GM21717 (cell line): ENCODE measurements at regions not wholly inside any gene's neighbourhood (a gene's known extent, or its start where the extent isn't known, plus 50 kb on each side); places are given as distances from the start of the nearest gene placed in this dataset.
"Not testable (repeated sequence)": the region's sequence is repeated elsewhere in the genome, so short reads cannot be mapped to it uniquely, and the experiment has no call there.

ENCODE experiments used
- ATAC-seq: cut with Tn5 transposase; IDR thresholded peaks from one replicate; pipeline ENCODE4 v1.9.1; 2021; ENCODE audit warnings: mild to moderate bottlenecking, moderate library complexity; ENCODE audit not compliant: unreplicated experiment

DNA sequence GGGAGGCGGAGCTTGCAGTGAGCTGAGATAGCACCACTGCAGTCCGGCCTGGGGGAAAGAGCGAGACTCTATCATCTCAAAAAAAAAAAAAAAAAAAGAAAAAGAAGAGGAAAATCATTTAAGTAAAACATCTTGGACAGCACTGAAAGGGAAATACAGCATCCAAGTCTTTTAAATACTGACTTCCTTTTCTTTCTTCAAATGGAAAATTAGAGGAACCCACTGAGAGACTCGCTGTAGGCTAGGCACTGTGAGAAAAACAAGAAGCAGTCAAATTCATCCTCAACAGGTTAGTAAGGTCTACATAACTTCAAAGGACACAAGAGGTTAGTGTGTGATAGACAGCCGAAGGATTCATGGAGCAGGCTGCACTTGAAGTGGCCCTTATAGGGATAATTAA, 243.7 kb downstream of the BLID start:
- no peak for ATAC-seq

DNA sequence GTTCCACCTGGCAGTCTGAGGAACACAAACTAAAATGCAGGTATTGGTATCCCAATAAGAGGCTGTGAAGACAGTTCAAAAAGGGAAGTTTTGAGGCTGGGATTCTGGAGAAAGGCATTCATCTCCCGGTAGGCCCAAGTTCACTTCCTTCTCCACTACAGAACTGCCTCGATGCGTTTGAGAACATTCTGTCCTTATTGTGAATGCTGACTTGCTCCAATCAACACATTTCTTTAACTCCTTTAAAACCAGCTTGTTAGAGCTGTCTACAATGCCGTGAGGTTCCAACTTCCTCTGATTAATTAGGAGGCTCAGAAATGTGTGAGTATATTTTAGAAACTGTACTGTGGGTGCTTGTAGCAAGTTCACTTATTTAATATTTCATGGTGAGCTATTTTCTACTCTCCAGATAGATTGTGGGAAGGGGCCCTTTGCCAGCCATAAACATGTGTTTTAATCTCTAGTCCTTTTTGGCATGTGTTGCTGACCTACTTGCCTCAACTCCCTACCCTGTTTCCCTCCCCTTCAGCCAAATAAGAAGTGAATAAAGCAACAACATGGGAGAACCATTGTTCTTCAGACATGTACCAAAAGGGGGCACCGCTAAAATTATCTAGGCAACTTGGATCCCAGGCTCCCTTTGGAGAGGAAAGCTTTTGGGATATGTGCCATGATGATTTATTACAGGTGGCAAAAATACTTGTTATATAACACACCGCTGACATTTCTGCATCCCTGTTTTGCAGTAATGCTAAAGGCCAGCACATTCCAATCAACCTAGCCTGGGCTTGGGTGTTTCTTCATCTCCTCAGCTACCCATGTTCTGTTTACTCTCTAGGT, 245.6 kb downstream of the BLID start:
- no peak for ATAC-seq

DNA sequence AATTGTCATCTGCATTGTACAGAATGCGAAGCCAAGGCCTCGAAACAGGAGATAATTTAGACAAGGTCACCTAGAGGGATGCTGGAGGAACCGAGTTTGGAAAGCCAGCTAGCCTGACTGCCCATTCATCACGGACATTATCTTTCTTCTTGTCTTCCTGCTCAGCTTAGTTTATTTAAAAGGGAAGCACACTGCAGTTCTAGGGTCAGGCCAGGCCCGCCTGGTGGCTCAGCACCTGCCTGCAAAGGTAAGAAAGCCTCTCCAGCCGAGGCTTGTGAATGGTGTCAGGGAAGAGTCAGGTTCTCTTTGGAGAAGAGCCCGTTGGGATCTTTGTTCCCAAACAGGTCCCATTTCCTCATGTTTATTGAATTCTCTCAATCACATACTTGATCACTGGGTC, 246.5 kb downstream of the BLID start:
- no peak for ATAC-seq

DNA sequence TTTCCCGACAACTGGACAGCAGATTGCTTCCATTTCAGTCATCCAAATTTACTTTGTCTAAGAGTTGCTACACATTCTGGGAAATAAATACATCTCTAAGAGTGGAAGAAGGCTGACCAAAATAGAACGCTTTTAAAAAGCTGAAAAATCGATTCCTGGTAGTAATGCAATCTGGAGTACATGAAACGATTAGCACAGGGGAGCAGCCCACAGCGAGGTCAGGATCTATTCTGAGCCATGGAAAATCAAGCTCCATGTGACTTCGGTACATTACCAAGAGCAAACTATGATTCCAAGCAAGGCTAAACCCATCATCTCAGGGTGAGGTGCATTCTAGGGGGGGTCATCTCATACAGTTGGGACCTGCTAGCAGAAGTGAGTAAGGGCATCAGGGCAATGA, 249.3 kb downstream of the BLID start:
- no peak for ATAC-seq

DNA sequence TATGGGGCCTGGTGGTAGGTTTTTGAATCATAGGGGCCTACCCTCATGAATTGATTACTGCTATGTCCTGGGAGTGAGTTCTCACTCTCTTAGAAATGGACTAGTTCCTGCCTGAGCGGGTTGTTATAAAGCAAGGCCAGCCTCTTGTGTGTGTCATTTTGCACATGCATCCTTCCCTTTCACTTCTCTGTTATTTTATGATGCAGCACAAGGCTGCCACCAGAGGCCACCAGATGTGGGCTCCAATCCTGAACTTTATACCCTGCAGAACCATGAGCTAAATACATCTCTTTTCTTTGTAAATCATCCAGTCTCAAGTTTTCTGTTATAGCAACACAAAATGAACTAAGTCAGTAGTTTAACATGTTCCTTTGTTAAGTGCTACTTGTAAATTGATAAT, 251.4 kb downstream of the BLID start:
- no peak for ATAC-seq

DNA sequence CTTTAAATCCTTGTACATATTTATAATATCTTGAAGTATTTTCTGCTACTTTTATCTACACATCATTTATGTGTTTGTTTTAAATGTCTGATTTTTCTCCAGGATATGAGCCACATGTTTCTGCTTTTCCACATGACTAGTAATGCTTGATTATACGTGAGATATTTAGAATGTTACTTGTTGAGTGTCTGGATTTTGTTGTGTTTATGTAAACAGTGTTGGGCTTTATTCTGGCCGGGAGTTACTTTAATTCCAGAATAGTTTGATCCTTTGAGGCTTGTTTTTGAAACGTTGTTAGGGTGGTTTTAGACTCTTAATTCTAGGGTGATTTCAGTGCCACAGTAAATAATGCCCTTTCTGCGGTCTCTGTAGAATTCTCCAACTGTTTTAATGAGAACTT, 252.9 kb downstream of the BLID start:
- no peak for ATAC-seq

DNA sequence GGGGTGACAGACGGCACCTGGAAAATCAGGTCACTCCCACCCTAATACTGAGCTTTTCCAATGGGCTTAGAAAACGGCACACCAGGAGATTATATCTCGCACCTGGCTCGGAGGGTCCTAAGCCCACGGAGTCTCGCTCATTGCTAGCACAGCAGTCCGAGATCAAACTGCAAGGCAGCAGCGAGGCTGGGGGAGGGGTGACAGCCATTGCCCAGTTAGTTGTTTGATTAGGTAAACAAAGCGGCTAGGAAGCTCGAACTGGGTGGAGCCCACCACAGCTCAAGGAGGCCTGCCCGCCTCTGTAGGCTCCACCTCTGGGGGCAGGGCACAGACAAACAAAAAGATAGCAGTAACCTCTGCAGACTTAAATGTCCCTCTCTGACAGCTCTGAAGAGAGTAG, 260.9 kb downstream of the BLID start:
- not testable (repeated sequence) for ATAC-seq

DNA sequence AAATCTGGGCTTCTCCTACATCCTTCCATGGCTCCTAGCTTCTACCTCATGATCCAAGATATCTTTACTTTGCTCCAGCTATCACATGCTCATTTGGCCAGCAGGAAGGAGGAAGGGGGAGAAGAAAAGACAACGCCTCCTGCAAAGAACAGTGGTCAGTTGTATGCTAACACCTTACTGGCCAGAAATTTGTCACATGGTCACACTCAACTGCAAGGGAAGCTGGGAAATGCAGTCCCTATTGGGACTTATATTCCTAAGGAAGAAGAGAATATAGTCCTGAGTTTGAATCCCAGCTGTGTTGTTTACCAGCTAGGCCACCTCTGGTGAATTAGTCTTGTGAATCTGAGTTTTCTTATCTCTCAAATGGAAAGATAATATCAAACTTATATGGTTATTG, 272.0 kb downstream of the BLID start:
- no peak for ATAC-seq

DNA sequence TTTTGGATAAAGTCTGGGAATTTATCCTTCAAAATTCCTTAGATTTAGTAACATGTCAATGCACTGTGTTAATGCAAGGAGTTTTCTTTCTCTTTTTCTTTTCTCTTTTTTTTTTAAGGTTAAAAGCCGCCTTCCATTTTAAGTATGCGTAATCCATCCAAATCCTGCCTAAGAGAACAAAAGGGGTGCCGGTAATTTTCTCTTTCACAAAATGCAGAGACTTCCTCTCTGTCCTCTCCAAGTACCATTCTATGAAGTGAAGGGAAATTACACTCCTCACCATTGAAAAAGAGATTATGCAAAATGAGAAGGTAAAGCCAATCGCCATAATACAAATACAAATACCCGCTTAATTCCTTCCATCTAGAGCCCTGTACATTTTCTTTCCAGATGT, 273.8 kb downstream of the BLID start:
- no peak for ATAC-seq

DNA sequence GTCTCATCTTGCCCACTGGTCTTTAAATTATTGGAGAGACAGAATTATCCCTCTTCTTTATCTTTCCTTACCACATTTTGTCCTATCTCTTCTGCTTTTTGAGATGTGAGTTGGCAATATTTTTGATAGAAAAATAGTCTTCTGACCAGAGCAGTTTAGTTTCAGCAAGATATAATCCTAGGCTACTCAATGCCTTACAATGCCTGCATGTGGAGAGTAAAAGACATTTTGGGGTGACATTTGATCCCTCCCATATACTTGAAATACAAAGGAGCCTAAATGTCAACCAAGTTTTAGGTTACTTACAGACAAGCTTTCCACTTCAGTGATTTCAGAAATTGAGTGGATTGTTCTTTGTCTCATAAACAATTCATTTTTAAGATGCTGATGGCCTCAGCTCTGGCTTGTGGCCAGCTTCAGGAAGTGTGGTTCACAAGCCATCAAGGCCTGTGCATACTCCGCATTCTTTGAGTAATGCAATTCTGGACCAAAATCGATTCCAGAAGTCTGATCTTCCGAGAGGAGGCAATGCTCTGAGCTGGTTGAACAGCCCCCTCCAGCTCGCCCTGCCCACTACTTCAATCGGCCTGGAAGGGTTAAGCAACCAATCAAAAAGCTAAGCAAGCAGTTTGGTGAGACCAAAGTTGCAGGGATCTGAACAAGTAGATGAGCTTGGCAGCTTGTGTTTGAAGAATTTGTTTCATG, 274.4 kb downstream of the BLID start:
- no peak for ATAC-seq

DNA sequence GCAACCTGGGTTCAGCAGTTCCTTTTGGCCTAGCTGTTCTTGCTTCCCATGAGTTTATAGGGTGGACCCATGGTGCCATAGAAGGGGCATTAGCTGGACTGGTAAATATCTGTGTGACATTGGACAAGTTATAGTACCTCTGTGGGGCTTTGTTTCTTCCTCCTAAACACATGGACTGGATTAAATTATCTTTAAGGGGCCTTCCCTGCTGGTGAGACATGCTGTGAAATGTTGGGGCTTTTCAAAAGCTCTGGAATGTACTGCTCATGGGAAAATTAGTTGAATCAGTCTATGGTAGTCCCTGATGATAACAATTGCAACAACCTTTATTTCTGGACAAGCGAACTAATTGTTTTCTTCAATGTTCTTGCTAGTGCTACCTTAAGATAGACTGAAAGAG, 276.2 kb downstream of the BLID start:
- no peak for ATAC-seq

DNA sequence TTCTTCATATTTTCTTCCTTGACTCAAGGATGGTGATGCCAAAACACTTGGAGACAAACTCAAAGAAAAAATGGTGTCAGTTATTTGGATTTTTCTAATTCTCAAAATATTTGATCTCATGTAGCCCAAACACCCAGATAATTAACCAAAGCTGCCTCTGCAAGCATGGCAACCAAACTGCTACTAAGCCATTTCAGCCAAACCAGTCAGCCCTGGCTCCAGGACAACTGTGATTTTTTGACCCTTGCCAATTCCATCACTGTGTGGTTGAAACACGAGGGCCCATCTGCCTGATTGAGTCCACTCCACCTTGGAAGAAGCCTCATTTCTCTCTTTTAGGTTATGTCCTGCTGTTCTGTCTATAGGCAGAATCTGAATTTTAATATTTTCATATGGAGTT, 277.4 kb downstream of the BLID start:
- no peak for ATAC-seq

DNA sequence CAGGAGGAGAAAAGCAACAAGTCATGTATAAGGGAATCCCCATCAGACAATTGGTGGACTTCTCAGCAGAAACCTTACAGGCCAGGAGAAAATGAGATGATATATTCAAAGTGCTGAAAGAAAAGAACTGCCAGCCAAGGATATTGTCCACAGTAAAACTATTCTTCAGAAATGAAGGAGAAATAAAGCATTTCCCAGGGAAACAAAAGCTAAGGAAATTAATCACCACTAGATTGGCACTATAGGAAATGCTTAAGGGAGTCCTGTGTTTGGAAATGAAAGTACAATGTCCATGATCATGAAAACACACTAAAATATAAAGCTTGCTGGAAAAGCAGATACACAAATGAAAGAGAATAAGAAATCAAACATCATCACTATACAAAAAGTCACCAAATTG, 282.0 kb downstream of the BLID start:
- no peak for ATAC-seq

DNA sequence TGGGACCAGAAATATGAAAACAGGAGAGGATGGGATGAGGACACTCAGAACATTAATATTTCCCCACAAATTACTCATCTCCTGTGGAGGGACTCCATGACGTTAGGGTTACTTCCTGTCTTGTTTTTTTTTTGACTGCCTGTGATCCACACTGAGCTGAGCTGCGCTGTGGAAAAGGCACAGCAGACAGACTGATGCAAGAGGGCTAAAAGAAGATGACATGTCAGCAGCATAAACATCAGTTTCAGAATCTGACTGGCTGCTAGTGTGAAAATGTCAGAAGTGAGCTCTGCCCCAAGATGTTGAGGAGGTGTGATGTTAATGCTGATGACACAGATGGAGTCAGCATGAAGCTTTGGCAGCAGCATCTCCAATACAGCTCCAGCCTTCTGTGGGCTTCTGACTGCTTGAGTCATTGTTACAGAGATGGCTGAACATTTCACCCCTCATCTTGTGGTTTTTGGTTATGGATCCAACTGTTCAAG, 286.8 kb downstream of the BLID start:
- no peak for ATAC-seq

DNA sequence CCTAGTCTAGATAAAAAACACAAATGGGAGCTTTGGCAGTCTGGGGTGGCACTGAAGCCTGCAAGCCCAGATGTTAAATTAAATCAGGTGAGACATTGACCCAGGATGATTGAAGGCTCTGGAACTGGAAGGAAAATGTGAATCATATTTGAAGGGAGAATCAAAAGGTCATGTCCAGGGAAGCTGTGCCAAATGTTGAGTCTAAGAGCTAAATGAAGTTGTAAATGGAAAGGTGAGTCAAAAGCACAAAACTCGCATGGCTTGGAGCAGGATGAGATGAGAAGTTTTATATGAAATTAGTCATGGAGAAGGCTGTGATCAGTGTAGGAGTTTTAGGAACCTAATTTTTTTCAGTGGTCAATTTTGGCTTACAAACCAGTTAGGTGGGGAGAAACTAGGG, 301.1 kb downstream of the BLID start:
- ATAC-seq, result no peak

DNA sequence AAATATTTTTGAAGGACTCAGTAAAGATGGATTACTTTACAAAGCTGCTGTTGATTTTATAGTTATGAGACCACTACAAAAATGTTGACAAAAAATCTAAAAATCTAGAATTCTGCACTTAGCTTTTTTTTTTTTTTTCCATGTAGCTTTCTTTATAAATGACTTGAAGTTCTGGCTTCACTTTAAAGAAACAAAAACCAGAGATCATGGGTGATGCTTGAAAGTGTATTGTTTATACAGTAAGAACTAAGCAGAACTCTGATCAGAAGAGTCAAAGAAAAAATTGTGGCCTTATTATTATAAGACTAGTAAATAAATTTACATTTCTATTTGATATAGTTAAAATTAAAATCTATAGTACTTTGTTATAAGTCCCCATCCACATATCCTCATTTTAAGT, 301.7 kb downstream of the BLID start:
- ATAC-seq, result no peak

DNA sequence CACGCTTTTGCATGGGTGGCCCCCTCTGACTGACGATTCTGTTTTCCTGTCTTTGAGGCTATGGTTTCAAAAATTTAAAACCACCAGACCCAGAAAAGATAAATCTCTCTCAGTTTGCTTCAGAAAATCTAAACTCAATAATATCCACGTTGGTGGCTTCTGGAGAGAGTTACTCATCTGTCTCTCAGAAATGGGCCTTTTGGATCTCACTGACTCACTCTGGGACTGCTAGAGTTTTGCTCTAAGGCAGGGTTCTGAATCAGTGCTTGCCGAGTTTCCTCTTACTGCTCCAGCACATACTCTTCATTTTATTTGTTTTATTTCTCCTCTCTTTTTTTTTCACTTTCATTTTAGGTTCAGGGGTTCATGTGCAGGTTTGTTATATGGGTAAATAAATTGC, 305.7 kb downstream of the BLID start:
- ATAC-seq, result no peak

DNA sequence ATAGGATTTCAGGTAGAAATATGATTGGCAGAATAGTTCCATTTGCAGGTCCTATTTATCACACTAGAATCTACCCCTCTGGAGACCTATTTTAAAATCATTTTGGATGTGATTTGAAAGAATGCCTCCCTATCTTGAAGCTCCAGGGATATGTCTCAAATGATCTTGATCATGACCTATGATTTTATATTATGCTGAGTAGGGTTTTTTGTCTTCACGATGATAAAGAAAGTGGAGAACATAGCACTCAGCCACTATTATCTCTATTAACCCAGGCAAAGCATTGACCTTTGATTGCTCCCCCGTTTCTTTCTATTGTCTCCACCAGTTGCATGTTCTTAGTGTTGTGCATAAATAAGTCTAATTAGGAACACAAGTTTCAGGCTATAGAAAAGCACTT, 307.9 kb downstream of the BLID start:
- no peak for ATAC-seq

DNA sequence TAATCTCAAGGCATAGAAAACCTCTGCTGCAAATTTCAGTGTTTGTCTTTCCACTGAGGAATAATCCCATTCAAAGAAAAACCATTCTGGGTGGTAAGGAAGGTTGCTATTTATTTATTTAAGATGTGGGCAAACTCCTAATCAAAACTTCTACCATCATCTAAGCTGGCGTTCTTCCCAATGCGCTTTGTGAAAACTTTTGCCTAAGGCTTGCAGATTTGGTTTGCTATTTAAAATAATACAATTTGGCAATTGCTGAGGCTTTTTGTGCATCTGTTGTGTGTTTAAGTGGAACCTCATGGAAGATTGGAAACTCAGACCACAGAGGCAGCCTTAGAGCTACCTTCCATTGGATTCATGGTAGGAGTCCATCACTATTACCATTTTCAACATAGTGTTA, 309.0 kb downstream of the BLID start:
- no peak for ATAC-seq

DNA sequence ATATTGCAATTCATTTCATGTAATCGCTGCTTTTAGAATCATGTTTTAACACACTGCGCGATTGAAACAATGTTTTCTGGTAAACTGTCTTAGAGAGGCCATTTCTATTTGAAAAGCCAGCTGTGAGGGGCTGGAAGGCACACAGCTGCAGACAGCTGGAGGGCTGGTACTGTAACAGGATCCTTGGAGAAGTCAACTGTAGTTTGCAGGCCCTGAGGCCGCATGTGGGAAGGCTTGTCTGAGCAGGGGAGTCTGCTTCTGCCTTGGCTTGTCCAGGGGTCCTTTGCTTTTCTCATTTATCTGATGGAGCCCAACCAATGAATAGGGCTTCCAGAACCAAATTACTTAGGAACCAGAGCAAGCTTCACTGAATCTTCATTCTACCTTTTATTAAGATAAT, 313.5 kb downstream of the BLID start:
- no peak for ATAC-seq

DNA sequence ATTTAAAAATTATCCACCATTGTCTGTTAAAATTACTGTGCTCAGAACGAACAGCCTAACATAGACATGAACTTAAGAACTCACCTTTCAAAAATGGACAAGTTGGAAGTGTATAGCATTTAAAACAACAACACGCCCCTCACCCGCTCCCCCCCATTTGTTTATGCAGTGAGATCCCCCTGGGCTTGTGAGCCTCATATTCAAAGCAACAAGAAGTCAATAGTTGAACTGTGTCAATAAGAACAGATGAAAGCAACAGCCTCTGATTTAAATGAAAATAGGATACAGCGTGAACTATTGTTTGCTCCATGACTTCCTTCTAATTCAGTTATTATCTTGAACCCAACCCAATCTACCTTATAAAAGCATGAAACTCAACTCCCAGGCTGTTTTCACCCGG, 314.2 kb downstream of the BLID start:
- ATAC-seq, result no peak

DNA sequence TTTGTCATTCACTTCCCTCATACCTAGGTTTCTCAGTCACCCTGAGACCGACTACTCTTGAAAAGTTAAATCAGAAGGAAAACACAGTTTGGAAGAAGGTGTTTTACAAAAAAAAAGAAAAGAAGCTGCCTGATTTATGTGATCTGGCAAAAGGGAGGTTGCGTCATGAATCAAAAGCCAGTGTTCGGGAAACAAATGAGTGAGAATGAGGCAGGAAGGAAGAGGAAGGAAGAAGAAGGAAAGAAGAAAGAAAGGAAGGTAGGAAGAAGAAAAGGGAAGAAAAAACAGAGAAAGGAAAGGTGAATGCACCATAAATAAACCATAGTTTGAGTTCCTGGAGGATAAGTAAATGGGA, 314.6 kb downstream of the BLID start:
- ATAC-seq, result no peak
